ENCODE measurements at regions not wholly inside any gene's neighbourhood (a gene's known extent, or its start where the extent isn't known, plus 50 kb on each side); places are given as distances from the start of the nearest gene placed in this dataset.

DNA sequence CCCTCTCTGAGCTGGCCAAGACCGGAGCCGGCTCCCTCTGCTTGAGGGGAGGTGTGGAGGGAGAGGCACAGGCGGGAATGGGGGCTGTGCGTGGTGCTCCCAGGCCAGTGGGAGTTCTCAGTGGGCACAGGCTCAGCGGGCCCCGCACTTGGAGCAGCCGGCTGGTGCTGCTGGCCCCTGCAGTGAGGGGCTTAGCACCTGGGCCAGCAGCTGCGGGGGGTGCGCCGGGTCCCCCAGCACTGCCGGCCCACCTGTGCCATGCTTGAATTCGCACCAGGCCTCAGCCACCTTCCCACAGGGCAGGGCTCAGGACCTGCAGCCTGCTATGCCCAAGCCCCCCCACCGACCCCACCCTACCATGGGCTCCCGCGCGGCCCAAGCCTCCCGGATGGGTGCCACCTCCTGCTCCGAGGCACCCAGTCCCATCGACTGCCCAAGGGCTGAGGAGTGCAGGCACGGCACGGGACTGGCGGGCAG lies 602.5 kb downstream of the KCTD8 start:
- Histone ChIP-seq H3K36me3 (replicated peaks; ENCODE audit: control insufficient read depth, insufficient read depth, low read length) (no peaks in the 10 kb centered on the region), H3K27me3 (ENCODE audit: control insufficient read depth, insufficient read depth, low read length) (no peaks in the 10 kb centered on the region), H3K4me3 (ENCODE audit: insufficient read depth, low read depth, low read length) (no peak overlapping the region)
- DNase-seq = no peak

DNA sequence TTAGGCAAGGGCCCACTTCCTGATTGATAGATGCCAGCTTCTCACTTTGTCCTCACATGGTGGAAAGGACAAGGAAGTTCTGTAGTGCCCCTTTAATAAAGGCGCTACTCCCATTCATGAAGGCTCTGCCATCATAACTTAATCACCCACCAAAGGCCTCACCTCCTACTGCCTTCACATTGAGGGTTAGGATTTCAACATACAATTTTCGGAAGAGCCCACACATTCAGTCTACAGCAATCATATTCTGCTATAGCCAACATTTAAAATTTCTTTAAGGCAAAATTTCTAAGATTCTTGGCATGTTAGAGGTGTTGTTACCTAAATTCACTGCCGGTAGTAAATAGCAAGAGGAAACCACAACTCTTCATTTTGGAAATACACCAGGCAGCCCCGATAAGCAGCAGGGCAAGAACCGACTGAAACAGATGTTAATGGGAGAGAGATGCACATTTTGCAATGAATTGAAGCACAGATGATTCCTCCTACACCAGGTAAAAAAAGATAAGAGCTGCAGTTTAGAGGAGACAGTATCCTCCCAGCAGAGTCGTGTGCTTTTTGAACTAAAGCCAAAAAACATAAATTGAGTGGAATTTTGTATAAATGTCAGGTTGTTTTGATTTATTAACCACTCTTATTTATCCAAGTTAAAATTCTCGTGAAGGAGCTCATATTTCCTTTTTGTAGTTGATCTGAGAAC lies 594.9 kb downstream of the KCTD8 start:
- no peak overlapping the region for H3K4me3 ChIP-seq (ENCODE audit: insufficient read depth, low read depth, low read length)
- H3K36me3 ChIP-seq (replicated peaks; ENCODE audit: control insufficient read depth, insufficient read depth, low read length) = no peaks in the 10 kb centered on the region
- no peaks in the 10 kb centered on the region for H3K27me3 ChIP-seq (ENCODE audit: control insufficient read depth, insufficient read depth, low read length)
- DNase-seq = no peak

DNA sequence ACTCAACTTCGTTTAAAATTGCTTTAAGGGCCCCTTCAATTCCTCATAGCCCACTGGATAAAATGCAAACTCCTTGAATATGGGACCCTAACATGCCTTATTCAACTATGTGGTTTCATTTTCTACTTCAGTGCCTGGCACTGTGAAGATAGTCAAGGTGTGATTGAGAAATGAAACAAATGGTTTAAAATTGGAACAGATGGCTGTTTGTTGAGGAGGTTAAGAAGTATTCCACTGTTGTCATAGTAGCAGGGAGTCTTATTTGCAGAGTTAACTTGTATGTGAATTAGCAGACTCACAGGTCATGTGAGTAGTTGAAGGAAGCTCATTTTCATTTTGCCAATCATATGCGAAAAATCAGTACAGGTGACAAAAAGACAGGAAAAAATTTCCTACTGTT lies 593.3 kb downstream of the KCTD8 start:
- Histone ChIP-seq H3K36me3 (replicated peaks; ENCODE audit: control insufficient read depth, insufficient read depth, low read length) (no peaks in the 10 kb centered on the region), H3K27me3 (ENCODE audit: control insufficient read depth, insufficient read depth, low read length) (no peaks in the 10 kb centered on the region), H3K4me3 (ENCODE audit: insufficient read depth, low read depth, low read length) (no peak overlapping the region)
- DNase-seq = no peak

DNA sequence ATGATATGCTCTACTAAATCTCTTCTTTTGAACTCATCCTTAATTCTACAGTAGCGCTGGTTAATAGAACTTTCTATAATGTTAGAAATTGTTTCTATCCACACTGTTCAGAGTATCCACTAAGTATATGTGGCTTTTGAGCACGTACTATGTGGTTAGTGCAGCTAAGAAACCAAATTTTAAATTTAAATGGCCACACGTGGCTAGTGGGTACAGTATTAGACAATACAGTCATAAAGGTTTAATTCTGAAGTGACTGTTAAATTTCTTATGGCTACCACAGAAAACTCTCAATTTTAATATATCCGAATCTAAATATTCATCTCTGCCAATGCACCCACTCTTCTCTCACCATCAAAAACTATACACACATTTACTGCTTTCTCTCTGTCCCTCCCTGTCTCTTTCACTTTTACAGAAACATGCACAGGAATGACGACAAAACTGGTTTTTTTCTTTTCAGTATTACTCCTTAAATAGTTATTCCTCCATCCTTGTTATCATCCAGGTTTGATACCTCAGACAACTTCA lies 583.9 kb downstream of the KCTD8 start:
- no peak for DNase-seq
- no peaks in the 10 kb centered on the region for H3K27me3 ChIP-seq (ENCODE audit: control insufficient read depth, insufficient read depth, low read length)
- H3K4me3 ChIP-seq (ENCODE audit: insufficient read depth, low read depth, low read length) = no peak overlapping the region
- H3K36me3 ChIP-seq (replicated peaks; ENCODE audit: control insufficient read depth, insufficient read depth, low read length) = no peaks in the 10 kb centered on the region

DNA sequence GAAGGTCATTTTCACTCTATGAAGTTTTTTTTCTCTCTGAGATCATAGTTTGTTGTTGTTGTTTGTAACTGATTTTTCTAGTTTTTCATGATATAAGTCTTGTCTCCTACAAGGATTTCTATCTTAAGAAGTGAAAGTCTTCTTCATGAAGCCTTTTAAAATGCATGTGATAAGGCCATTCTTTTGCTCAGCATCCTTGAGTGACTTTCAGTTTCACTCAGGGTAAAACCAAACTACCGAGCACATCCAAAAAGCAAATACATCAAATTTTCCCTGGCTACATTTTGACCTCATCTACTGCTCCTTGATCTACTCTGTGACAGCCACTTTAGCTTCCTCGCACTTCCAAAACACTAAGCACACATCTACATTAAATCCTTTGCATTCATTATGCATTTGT lies 580.7 kb downstream of the KCTD8 start:
- H3K36me3 ChIP-seq (replicated peaks; ENCODE audit: control insufficient read depth, insufficient read depth, low read length) = no peaks in the 10 kb centered on the region
- no peaks in the 10 kb centered on the region for H3K27me3 ChIP-seq (ENCODE audit: control insufficient read depth, insufficient read depth, low read length)
- no peak for DNase-seq
- H3K4me3 ChIP-seq (ENCODE audit: insufficient read depth, low read depth, low read length) = no peak overlapping the region

DNA sequence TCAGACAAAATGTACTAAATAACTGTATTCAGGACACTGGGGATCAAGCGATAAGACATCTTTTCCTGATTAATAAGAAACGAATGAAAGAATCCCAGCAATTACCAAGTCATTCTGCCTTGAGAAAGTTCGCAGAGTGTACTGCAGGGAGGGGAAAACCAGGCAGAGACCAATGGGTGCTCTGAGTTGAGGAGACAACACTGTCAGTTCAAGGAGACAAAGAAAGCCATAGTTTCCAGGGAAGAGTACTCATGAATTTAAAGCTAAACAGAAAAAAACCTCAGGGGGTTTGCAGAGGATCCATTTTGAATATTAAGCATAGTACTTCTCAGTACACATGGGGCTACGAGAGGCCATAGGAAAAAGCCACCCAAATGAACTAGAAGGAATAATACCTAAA lies 573.0 kb downstream of the KCTD8 start:
- Histone ChIP-seq H3K36me3 (replicated peaks; ENCODE audit: control insufficient read depth, insufficient read depth, low read length) (no peaks in the 10 kb centered on the region), H3K27me3 (ENCODE audit: control insufficient read depth, insufficient read depth, low read length) (no peaks in the 10 kb centered on the region), H3K4me3 (ENCODE audit: insufficient read depth, low read depth, low read length) (no peak overlapping the region)
- DNase-seq = peak; percentile 10

DNA sequence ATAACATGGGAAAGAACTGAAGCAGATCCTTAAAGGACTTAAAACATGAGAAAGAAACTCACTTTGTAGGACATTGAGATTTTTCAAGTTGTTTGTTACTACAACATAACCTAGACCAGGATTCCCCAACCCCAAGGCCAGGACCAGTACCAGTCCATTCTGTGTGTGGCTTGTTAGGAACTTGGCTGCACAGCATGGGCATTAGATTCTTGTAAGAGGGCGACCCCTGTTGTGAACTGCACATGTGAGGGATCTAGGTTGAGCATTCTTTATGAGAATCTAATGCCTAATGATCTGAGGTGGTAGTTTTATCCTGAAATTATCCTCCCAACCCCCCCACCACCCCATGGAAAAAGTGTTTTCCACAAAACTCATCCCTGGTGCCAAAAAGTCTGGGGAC lies 566.1 kb downstream of the KCTD8 start:
- Histone ChIP-seq H3K36me3 (replicated peaks; ENCODE audit: control insufficient read depth, insufficient read depth, low read length) (no peaks in the 10 kb centered on the region), H3K27me3 (ENCODE audit: control insufficient read depth, insufficient read depth, low read length) (no peaks in the 10 kb centered on the region), H3K4me3 (ENCODE audit: insufficient read depth, low read depth, low read length) (no peak overlapping the region)
- DNase-seq = no peak

DNA sequence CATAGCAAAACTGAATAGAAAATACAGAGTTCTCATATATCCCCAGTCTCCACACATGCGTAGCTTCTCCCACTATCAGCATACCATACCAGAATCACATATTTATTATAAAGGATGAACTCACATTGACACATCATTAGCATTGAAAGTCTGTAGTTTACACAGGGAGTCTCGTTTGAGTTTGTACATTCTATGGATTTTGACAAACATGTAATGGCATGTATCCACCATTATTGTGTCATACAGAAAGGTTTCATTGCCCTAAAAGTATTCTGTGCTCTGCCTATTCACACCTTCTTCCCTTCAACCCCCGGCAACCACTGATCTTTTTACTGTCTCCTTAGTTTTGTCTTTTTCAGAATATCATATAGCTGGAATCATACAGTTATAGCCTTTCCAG lies 562.4 kb downstream of the KCTD8 start:
- Histone ChIP-seq H3K27me3 (ENCODE audit: control insufficient read depth, insufficient read depth, low read length) (no peaks in the 10 kb centered on the region), H3K36me3 (replicated peaks; ENCODE audit: control insufficient read depth, insufficient read depth, low read length) (no peaks in the 10 kb centered on the region), H3K4me3 (ENCODE audit: insufficient read depth, low read depth, low read length) (no peak overlapping the region)
- no peak for DNase-seq

DNA sequence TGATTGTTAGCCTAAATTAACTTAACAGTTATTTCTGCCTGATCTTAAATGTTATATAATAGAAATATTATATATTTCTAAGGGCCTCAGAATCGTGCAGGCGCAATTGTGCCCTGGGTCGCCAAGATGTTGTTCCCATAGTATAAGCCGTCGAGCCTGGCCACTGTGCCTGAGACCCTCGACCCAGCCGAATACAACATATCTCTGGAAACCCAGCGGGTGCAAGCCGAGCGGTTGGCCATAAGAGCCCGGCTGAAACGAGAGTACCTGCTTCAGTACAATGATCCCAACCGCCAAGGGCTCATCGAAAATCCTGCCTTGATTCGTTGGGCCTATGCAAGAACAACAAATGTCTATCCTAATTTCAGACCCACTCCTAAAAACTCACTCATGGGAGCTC lies 549.8 kb downstream of the KCTD8 start:
- no peak for DNase-seq
- no peaks in the 10 kb centered on the region for H3K27me3 ChIP-seq (ENCODE audit: control insufficient read depth, insufficient read depth, low read length)
- H3K36me3 ChIP-seq (replicated peaks; ENCODE audit: control insufficient read depth, insufficient read depth, low read length) = no peaks in the 10 kb centered on the region
- H3K4me3 ChIP-seq (ENCODE audit: insufficient read depth, low read depth, low read length) = no peak overlapping the region

DNA sequence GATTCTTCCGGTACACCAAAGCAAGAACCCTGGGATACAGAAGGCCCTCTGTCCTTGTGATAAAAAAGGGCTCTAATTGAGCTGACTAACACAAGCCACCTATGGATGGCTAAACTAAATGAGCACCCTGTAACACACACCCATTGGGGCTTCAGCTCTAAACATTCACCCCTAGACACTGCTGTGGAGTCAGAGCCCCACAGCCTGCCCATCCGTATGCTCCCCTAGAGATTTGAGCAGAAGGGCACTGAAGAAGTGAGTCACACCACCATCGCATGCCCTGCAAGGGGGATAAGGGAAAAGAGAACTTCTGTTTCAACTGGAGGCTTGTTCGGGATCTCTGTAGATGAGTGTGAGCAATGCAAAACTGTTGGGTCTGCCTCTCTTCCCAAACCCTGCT lies 545.2 kb downstream of the KCTD8 start:
- H3K4me3 ChIP-seq (ENCODE audit: insufficient read depth, low read depth, low read length) = no peak overlapping the region
- no peak for DNase-seq
- no peaks in the 10 kb centered on the region for H3K36me3 ChIP-seq (replicated peaks; ENCODE audit: control insufficient read depth, insufficient read depth, low read length)
- no peaks in the 10 kb centered on the region for H3K27me3 ChIP-seq (ENCODE audit: control insufficient read depth, insufficient read depth, low read length)

DNA sequence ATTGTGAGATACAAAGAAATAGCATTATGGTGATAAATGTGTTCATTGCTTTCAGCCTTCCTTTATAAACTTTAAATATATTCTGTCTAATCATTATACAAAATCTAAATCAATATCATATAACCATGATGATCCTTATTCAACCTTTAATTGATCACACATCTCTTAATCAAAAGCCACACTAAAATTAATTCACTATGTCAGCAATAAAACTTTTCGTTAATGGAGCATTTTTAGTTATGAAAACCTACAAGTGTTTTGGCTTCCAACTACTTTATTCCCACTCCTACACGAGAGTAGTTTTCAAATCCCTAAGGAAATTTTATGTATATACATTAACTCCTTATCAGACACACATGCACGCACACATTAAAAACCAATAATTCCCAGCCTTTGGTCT lies 530.2 kb downstream of the KCTD8 start:
- H3K4me3 ChIP-seq (ENCODE audit: insufficient read depth, low read depth, low read length) = no peak overlapping the region
- H3K36me3 ChIP-seq (replicated peaks; ENCODE audit: control insufficient read depth, insufficient read depth, low read length) = no peaks in the 10 kb centered on the region
- no peak for DNase-seq
- no peaks in the 10 kb centered on the region for H3K27me3 ChIP-seq (ENCODE audit: control insufficient read depth, insufficient read depth, low read length)

DNA sequence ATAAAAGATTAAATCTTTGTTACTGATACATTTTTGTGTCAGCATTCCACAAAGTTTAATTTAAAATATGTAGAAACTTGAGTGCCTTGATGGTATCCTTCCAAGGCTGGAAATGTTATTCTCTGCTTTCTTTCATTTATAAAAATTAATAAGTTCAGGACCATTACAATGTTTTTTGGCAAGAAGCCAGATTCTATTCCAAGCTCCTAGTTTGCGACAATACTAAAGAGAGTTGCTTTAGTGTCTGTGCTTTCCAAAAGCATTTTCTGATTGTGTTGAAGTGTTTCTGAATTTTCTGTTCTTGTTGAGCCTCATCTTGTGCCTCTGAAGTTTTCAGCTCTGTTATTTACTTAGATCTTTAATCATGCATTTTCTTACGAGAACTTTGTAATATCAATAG lies 516.2 kb downstream of the KCTD8 start:
- Histone ChIP-seq H3K27me3 (ENCODE audit: control insufficient read depth, insufficient read depth, low read length) (no peaks in the 10 kb centered on the region), H3K4me3 (ENCODE audit: insufficient read depth, low read depth, low read length) (no peak overlapping the region), H3K36me3 (replicated peaks; ENCODE audit: control insufficient read depth, insufficient read depth, low read length) (no peaks in the 10 kb centered on the region)
- DNase-seq = no peak

DNA sequence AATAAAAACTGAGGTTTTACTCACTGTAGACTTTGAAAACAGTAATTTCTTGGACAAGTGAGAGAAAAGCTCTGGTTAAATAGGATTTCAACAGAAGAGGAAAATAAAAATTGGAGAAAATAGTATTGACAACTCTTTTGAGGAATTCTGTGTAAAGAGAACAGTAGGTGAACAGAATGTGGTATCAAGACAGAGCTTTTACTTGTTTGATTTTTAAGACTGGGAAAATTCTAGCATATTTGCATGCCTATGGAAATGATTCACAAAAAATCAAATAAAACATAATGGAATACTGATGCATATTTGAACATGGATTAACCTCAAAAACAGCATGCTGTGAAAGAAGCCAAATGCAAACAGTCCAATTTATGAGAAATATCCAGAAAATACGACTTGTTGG lies 504.6 kb downstream of the KCTD8 start:
- Histone ChIP-seq H3K27me3 (ENCODE audit: control insufficient read depth, insufficient read depth, low read length) (no peaks in the 10 kb centered on the region), H3K36me3 (replicated peaks; ENCODE audit: control insufficient read depth, insufficient read depth, low read length) (no peaks in the 10 kb centered on the region), H3K4me3 (ENCODE audit: insufficient read depth, low read depth, low read length) (no peak overlapping the region)
- no peak for DNase-seq

DNA sequence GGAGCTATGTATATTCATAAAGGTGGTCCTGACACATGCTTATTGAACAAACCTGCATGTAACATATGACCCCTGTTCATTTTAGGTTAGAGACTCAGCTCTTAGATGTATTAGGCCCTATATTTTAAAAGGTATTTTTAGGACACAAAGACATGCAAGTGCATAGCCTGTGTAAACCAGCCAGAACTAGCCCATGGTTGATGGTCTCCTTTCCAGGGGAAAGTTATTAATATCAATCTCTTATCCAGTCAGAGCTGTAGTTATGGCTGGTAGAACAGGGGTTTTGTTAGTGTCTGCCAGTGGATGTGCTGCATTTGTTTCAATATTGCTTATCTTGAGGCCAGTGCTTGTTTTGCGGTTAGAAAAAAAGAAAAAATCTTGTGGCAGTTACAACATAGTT lies 488.6 kb downstream of the KCTD8 start:
- no peaks in the 10 kb centered on the region for H3K36me3 ChIP-seq (replicated peaks; ENCODE audit: control insufficient read depth, insufficient read depth, low read length)
- no peaks in the 10 kb centered on the region for H3K27me3 ChIP-seq (ENCODE audit: control insufficient read depth, insufficient read depth, low read length)
- no peak overlapping the region for H3K4me3 ChIP-seq (ENCODE audit: insufficient read depth, low read depth, low read length)
- DNase-seq = no peak

DNA sequence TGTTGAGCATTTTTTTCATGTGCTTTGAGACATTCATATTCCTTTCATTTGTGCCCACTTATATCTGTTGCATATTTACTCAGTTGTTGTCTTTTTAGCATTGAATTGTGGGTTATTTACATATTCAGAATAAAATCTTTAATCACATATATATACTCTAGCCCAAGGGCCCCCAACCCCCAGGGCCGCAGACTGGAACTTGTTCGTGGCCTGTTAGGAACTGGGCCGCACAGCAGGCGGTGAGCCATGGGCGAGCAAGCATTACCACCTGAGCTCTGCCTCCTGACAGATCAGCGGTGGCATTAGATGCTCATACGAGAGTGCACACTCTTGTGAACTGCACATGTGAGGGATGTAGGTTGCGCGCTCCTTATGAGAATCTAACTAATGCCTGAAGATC lies 480.6 kb downstream of the KCTD8 start:
- no peak for DNase-seq
- Histone ChIP-seq H3K27me3 (ENCODE audit: control insufficient read depth, insufficient read depth, low read length) (no peaks in the 10 kb centered on the region), H3K4me3 (ENCODE audit: insufficient read depth, low read depth, low read length) (no peak overlapping the region)

DNA sequence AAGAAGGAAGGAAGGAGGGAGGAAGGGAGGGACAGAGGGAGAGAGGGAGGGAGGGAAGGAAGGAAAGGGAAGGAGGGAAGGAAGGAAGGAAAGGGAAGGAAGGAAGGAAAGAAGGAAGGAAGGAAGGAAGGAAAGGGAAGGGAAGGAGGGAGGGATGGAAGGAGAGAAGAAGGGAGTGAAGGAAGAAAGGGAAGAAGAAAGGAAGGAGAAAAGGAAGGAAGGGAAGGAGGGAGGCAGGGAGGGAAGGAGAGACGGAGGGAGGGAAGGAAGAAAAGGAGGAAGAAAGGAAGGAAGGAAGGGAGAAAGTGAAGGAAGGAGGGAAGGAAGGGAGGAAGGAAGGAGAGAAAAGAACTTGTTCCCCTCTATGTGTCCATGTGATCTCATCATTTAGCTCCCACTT lies 465.0 kb downstream of the KCTD8 start:
- no peak for DNase-seq
- H3K27me3 ChIP-seq (ENCODE audit: control insufficient read depth, insufficient read depth, low read length) = no peaks in the 10 kb centered on the region
- H3K36me3 ChIP-seq (replicated peaks; ENCODE audit: control insufficient read depth, insufficient read depth, low read length) = no peaks in the 10 kb centered on the region
- H3K4me3 ChIP-seq (ENCODE audit: insufficient read depth, low read depth, low read length) = no peak overlapping the region

More for the DNA sequence above, 480.6 kb downstream of the KCTD8 start:
- H3K36me3 ChIP-seq (replicated peaks; ENCODE audit: control insufficient read depth, insufficient read depth, low read length) = no peaks in the 10 kb centered on the region

Measured in H7 (cell line).